GM12864 (cell line): ENCODE measurements at regions not wholly inside any gene's neighbourhood (a gene's known extent, or its start where the extent isn't known, plus 50 kb on each side); places are given as distances from the start of the nearest gene placed in this dataset.
"Not testable (repeated sequence)": the region's sequence is repeated elsewhere in the genome, so short reads cannot be mapped to it uniquely, and the experiment has no call there.

Experiments used
- DNase-seq: peaks from one replicate; pipeline ENCODE4 v3.0.0-alpha.2; 2011; ENCODE audit warnings: low read depth
- H3K4me3 ChIP-seq: 2 replicates; pipeline ENCODE4 v1.5.1; 2011; ENCODE audit warnings: mild to moderate bottlenecking, low read depth, low read length, control low read depth
- TF ChIP-seq, protein P1 (sequence below): IDR thresholded peaks from 2 replicates; pipeline ENCODE4 v1.5.1; 2011; ENCODE audit warnings: low read depth, mild to moderate bottlenecking, moderate library complexity, low read length, control low read depth, inconsistent platforms; ENCODE audit errors: missing control alignments

DNA sequence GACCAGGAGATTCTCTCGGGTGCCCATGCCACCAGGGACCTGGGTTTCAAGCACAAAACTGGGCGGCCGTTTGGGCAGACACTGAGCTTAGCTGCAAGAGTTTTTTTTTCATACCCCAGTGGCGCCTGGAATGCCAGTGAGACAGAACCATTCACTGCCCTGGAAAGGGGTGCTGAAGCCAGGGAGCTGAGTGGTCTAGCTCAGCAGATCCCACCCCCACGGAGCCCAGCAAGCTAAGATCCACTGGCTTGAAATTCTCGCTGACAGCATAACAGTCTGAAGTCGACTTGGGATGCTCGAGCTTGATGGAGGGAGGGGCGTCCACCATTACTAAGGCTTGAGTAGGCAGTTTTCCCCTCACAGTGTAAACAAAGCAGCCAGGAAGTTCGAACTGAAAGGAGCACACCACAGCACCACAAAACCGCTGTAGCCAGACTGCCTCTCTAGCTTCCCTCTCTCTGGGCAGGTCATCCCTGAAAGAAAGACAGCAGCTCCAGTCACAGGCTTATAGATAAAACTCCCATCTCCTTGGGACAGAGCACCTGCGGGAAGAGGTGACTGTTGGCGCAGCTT is 157.7 kb downstream of the GIPC2 start:
- H3K4me3 ChIP-seq = not testable (repeated sequence)

DNA sequence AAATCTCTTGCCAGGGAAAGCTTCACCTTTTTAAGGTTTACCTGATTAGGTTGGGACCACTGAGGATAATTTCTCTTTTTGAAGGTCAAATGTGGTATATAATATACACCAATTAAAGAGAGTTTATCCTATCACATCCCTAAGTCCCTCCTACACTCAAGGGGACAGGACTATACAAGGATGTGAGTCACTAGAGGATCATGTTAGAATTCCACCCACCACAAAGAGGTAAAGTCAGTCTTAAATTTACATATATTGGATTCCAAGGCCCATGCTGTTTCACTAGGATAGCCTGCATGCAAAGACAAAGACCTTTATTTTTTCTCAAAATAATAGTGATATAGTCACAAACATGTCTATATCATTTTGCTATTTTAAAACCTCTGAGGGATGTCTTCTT is 164.4 kb downstream of the GIPC2 start:
- TF ChIP-seq, protein P1, sequence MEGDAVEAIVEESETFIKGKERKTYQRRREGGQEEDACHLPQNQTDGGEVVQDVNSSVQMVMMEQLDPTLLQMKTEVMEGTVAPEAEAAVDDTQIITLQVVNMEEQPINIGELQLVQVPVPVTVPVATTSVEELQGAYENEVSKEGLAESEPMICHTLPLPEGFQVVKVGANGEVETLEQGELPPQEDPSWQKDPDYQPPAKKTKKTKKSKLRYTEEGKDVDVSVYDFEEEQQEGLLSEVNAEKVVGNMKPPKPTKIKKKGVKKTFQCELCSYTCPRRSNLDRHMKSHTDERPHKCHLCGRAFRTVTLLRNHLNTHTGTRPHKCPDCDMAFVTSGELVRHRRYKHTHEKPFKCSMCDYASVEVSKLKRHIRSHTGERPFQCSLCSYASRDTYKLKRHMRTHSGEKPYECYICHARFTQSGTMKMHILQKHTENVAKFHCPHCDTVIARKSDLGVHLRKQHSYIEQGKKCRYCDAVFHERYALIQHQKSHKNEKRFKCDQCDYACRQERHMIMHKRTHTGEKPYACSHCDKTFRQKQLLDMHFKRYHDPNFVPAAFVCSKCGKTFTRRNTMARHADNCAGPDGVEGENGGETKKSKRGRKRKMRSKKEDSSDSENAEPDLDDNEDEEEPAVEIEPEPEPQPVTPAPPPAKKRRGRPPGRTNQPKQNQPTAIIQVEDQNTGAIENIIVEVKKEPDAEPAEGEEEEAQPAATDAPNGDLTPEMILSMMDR = no peak
- no peak for DNase-seq
- no peak overlapping the region for H3K4me3 ChIP-seq

More for the DNA sequence above, 157.7 kb downstream of the GIPC2 start:
- DNase-seq = not testable (repeated sequence)

DNA sequence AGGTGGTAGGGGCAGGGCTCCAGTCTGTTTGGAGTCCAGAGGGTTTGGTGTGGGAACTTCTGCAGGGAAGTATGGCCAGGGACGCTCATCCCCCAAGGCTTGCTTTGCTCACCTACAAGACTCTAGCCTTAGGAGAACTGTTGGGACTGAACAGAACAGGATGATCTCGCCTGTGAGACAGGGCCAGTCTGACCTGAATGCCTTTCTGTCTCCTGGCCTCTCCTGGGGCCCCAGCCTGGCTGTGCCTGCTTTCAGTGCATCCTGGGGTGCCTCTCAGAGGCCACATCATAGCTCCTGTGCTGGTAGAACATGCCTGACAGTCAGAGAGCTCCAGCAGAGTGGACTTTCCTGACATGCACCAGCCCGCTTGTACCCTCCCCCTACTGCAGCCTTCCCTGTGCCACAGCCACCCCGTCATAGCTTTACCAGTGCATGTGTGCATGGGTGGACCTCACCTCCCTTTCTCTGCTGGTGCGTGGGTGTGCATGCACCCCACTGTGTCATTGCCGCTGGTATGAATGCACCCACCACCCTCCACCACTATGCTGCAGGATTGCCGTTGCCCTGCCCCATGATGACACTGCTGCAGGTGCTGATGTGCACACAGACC is 165.8 kb downstream of the GIPC2 start:
- TF ChIP-seq, protein P1 = no peak
- no peak for DNase-seq
- no peak overlapping the region for H3K4me3 ChIP-seq

DNA sequence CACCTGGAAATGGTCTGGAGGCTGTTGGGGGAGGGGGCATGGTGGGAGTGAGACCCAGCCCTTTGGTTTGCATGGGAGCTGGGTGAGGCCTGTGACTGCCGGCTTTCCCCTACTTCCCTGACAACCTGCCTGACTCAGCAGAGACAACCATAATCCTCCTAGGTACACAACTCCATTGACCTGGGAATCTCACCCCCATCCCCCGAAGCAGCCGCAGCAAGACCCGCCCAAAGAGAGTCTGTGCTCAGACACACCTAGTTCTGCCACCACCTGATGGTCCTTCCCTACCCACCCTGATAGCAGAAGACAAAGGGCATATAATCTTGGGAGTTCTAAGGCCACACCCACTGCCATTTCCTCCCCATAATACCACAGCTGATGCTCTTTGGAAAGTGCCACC is 168.6 kb downstream of the GIPC2 start:
- H3K4me3 ChIP-seq = no peak overlapping the region
- TF ChIP-seq, protein P1 = no peak
- no peak for DNase-seq

DNA sequence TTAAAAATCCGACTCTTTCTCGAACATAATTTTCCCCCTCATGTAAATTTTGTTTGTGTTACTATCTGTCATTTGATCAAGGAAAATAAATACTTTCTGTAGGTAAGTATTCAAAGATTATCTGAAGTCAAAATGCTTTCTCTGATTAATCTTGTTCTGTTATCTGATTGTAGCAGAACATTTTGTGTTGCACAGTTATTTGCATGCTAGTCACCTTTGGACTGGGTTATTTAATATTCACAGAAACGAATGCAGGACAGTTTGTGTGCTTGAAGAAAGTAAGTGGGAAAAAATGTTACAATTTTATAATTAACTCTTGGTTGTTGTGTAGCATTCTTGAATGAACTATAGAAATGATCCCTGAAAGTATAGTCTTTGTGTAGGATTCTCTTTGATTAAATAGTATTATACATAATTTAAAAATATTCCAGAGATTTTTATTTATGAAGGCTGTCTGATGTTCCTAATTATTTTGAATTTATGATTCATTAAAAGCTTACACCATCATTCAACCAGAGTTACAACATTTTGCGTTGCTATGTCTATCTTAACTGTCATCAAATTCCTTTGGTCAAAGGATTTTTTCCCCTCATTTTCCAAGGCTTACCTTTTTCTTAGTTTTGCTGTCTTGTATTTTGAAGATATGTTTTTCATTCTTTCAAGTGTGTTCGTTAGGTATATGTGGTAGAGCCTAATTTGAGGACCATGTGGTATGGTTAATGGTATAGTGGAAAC is 176.6 kb downstream of the GIPC2 start:
- no peak for DNase-seq
- TF ChIP-seq, protein P1 = no peak
- no peak overlapping the region for H3K4me3 ChIP-seq

DNA sequence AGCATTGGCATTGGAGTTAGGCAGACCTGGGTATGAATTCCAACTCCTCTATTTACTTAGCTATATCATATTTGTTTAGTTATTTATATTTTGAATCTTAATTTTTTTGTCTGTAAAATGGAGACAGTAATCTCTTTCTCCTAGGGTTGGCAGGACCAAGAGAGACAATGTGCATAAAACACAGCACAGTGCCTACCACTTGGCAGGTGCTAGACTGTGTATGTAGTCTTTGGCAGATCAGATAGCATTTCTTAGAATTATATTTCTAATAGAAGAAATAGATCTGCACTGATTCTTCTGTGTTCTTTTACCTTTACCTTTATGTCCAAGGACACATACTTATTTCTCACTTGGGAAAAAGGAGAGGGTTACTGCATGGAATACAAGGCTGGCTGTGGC is 177.2 kb downstream of the GIPC2 start:
- H3K4me3 ChIP-seq = no peak overlapping the region
- TF ChIP-seq, protein P1 = no peak

DNA sequence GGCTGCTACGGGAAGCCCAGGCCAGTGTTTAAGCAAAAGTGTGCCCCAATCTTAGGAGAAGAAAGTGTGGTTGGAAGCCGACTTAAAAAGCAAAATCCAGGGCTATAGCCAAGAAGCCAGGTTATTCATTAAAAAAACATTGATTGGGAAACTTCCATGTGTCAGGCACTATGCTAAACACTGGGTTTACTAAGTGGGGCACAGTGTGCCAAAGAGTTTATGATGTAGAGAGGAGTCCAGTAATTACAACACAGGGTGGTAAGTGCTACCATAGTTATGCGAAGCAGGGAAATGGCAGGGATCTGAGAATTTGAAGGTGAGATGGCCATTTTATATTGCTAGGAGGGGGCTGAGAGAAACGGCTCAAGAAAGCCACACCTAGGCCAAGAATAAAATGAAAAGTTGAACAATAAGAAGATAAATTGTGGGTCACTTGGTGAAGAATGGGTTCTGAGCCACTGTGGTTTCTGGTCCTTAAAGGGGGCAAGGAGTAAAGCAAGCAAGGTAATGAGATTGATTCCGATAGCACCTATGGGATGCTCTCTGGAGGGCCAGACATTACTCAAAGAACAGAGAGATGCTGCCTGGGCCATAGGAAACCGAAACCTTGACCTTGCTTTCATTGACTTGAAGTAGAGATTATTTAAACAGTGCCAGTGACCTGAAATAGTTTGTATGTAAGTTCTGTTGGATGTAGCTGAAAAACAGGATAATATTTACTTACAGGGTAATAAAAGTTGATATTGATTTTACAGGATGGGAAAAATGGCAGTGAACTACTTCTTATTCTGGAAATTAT is 177.8 kb downstream of the GIPC2 start:
- H3K4me3 ChIP-seq = no peak overlapping the region
- DNase-seq = no peak
- TF ChIP-seq, protein P1 = no peak

More for the DNA sequence above, 177.2 kb downstream of the GIPC2 start:
- no peak for DNase-seq
